Smooth muscle cell of the brain vasculature (primary cell): ENCODE measurements at regions not wholly inside any gene's neighbourhood (a gene's known extent, or its start where the extent isn't known, plus 50 kb on each side); places are given as distances from the start of the nearest gene placed in this dataset.
A peak's percentile ranks its signal among the peaks of the same experiment; 100 is the strongest.

Source experiments
- DNase-seq: peaks from one replicate; pipeline ENCODE4 v3.0.0-alpha.2; 2012; ENCODE audit warnings: low read depth, low spot score

GRCh38 chr20:21971436-21971835 lies 266.0 kb downstream of the PAX1 start:
- DNase-seq = no peak

DNA sequence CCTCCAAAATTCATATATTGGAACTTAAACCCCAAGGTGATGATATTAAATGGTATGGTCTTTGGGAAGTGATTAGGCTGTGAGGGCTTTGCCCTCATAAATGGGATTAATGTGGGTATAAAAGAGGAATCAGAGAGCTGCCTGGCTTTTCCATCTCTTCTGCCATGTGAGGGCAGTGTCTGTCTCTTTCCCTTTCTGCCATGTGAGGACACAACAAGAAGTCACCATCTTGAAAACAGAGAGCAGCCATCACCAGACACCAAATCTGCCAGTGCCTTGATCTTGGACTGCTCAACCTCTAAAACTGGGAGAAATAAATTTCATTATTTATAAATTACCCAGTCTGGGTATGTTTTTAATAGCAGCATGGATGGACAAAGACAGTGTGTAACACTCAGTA lies 263.0 kb downstream of the PAX1 start:
- DNase-seq = no peak

GRCh38 chr20:21967481-21967880 lies 262.0 kb downstream of the PAX1 start:
- no peak for DNase-seq

DNA sequence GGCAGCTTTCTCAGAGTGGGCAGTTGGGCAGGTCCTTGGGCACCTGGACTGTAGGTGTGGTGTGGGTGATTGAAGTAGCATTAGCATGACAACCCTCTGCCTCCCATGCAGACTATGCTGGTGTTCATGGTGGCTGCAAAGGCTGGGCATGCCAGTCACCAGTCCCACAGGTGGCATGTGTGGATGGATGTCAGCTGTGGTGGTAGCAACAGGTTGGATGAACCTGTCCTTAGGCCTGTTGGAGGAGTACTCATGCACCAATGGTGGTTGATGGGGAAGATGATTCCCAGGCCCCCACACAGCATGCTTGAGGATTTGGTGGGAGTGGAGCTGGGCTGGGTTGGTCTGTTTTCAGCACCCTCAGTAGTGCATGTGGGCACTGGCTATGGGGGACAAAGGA lies 251.1 kb downstream of the PAX1 start:
- DNase-seq = no peak

- no peak for DNase-seq
Observed at GRCh38 chr20:21947406-21947805, 241.9 kb downstream of the PAX1 start.

DNA sequence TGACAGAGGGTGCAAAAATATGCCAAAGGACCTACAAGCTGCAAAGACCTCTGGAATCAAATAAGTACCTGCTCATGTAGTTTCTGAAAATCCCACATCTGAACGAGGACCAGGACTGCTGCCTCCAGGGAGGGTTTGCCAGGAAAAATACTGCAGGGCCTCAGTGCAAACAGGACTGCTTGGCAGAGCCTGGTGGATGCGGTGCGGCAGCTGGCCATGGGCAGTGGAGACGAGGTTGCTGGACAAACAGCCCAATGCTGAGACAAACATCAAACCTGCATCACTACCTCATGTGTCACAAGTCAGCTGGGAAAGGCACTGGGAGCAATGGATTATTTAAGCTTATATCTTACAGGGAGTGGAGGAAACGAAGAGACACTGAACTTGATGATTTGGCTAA lies 238.8 kb downstream of the PAX1 start:
- no peak for DNase-seq

- no peak for DNase-seq
Observed at GRCh38 chr20:21941941-21942805, 236.7 kb downstream of the PAX1 start.

DNA sequence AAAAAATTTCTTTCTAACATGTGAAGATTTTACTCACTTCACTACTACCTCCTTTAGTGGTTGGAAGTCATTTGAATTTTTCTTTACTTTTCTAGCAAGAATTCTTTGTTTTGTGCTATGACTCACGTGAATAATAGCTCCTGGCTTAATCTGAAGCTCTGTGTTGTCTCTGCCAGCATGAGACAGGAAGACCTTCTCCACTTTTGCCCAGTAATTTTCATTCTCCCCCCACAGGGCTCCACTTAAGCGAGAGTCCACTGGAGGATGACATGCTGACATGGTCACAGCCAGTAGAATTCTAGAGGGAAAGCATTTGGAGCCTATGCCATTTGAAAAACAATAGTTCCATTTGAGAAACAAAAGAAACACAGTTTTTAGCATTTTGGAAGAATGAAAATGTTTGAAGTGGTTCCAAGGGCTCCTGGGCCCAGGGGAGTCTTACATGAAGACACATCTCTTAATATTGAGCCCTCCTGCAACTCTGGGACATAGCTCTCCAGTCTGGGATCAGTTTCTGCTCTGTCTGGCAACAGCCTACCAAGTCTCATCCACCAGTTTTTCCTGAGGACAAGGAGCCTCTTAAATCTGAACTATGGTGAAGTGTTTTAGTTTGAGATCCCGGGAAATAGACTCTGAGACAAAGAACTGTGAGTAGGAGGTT lies 231.4 kb downstream of the PAX1 start:
- peak; percentile 85 for DNase-seq

GRCh38 chr20:21936261-21936660 lies 230.8 kb downstream of the PAX1 start:
- DNase-seq = no peak

DNA sequence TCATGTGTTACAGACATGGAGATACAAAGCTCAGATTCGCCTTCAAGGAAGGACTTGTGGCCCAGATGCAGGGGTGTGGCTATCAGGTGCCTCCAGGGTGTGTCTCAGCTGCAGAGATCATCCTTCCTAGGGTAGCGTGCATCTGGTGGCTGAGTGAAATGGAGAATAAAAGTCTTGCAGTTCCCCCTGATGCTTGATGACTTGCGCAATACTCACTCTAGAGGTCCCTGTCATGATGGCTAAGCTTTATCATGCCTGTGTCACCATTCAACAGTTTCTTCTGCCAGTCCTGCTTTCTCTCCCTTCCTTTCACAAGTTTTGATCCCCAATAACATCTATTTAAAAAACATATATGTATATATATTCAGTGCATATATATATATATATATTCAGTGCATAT lies 228.1 kb downstream of the PAX1 start:
- DNase-seq = no peak

DNA sequence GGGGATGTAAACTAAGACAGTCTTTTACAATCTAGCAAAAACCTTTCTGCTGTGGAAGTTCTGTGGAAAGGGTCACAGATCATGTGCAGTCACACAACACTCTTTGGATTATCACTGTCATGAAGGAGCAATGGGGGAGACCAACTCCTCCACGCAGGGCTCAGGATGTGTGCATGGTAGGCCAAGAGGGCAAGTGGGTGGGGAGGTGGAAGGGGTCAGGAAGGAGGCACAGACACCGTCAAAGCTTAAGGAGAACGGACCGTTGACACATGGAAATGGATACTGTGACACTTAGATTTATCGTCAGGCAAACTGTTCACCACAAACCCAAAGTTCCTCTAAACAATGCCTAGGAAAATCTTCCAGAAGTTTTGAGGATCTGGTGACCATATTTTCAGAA lies 215.8 kb downstream of the PAX1 start:
- no peak for DNase-seq

DNA sequence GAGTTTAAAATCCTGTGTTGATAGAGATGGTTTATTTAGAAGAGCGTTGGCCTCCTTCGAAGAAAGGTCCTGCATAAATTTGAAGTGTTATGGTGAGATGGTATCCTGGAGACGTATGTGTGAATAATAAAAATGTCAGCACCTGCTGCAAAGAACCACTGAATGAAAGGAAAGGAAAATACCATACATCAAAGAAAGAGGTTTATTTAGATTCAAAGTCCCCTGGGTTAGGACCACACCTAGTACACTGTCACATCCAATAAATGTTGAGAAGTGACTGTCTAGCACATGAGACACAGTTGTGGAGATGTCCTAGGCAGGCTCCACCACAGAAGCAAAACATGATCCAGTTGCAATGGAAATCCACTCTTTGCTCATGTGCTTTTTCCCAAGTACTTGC lies 214.7 kb downstream of the PAX1 start:
- no peak for DNase-seq

DNA sequence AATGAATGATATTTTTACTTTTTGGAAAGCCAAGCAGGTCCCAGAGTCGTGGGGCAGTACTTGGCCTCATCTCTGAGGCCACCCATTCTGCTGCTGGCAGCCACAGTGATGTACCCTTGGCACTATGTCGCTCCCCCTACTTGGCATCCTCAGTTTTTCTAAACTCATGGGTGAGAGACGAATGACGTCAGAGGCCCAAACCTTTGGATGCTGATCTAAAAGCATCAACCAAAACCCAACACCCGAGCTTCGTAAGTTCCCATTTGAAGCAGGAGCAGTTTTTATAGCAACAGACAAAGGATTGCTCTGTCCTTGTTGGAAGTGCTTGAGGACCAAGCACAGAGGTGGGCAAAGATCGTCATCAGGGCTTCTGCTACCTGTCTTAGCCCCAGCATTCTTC lies 212.9 kb downstream of the PAX1 start:
- DNase-seq = no peak

- DNase-seq = no peak
Observed at GRCh38 chr20:21902391-21902790, 196.9 kb downstream of the PAX1 start.

DNA sequence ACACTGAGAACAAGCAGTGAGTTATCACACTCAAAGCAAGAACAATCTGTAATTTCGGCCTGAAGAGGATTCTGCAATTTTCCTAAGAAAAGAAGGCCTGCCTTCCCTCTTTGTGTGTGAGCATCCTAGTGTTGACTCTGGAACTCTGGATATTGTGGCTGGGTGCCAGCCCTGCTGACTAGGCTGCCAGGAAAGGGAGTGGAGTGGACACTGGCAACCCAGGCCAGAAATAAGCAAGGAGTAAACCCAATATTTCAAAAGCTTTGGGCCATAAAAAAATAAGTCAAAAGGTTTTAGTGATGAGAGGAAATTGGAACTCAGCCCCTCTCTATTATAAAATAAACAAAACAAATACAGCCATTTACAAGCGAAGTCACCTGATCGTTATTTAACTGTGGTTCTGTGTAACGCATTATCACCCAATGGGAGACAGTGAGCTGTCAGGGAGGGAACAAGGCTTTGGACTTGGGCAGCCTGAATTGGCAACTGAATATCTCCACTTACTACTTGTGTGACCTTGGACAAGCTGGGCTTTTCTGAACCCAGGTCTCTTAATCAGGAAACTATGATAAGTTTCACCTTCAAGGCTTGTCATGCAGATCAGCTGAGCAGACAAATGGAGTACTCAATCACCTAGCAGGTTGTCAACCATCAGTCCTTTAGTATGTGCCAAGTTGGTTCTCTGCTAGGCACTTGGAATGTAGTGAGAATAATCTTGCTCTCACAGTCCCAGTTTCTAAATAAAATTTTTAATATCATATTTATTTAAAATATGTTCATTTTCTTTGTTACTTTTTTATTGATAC lies 196.2 kb downstream of the PAX1 start:
- DNase-seq = no peak

DNA sequence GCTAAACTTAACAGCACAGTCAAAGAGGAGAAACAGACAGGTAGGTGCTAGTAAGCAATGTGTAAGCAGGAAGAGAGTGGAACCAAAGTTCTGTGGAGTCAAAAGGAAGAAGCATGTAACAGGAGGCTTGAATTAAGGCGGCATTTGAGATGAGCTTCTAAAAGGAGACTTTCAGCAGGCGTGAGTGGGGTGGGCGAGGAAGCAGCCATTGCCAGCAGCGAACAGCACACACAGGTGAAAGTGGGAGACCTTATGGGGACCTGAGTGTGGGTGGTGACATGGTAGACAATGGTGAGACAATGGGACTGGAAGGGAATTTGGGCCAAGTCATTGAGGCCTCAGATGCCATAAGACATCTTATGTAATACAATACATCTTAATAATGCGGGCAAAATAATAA lies 195.0 kb downstream of the PAX1 start:
- no peak for DNase-seq

DNA sequence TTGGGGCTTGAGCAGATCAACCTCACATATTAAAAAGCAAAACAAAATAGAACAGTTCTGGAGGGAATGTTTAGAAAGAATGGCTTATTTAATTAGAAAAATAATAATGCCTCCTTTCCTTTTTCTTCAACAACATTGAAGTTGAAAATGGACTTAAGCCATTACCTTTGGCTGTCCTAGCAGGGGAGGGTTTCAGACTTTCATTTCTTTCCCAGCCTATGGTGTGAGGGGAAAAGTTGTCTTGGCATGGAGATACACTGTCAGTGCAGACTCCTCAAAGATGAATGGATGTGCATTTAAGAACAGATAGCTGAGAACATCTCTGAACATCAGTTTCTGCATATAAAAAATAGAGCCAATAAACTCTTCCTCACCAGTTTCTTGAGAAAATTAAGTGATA lies 169.5 kb downstream of the PAX1 start:
- DNase-seq = no peak

DNA sequence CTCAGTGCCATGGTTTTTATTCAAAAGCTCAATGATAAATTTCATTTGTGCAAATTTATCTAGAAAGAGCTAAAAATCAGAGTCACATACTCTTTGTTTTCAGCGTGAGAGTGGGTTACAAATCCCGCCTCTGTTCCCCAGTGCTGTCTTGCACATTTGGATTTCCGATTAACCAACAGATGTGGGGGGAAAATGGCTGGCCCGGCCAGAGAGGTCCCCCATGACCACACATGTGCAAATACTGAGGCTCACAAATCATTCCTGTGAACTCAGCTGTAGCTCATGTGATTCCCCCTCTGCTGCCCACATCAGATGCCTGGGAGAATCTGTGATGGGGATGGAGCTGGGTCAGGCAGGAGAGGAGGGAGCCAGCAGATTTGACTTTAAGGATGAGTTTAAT lies 168.7 kb downstream of the PAX1 start:
- DNase-seq = no peak

DNA sequence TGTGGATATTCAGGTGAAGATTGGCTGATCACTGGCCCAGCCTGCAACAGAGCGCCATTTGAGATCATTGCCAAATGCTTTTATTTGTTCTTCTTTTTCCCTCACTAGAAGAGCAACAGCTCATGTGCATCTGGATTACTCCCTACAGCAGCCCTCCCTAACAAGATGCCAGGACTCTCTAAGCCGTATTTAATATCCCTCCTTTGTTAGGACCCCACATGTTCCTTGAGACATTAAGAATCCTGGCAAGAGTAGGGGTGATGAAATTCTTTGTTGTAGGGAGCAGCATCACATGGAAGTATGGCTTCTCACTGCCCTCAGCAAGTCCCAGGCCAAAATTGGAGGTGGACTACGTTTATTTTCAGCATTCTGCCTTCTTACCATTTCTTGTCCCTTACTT lies 167.8 kb downstream of the PAX1 start:
- no peak for DNase-seq

GRCh38 chr20:21867811-21868210 lies 162.3 kb downstream of the PAX1 start:
- no peak for DNase-seq

- no peak for DNase-seq
Observed at GRCh38 chr20:21867353-21867752, 161.9 kb downstream of the PAX1 start.

DNA sequence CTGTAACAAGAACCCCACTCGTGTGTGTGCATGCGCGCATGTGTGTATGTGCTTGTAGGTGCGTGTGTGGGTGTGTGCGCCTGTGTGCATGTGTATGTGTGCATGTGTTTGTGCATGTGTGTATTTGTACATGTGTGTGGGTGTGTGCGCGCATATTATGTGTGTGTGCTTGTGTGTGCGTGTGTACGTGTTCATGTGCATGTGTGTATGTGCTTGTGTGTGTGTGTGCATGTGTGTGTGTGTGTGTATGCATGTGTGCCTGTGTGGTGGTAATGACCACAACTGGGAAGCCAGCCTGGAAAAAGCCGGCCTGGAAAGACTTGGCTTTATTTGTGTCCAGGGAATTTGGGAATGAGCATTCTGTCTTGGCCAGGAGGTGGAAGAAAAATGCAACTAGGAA lies 157.5 kb downstream of the PAX1 start:
- no peak for DNase-seq
